ENCODE measurements at regions not wholly inside any gene's neighbourhood (a gene's known extent, or its start where the extent isn't known, plus 50 kb on each side); places are given as distances from the start of the nearest gene placed in this dataset.

DNA sequence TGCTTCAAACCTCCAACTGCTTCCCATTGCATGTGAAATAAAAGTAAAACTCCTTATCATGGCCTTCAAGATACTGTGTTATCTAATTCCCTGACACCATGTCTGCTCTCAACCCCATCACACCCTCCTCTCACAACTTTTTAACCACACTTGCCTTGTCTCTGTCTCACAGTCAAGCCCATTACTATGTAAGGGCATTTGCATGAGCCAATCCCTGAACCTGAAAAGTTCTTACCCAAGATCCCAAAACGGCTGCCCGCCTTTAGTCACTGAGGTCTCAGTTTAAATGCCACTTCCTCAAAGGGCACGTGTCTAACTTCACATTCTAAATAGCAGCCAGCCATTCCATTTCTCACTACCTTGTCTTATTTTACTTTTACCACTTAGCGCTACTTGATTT lies 83.1 kb downstream of the SST start:
- TF ChIP-seq, protein P1, sequence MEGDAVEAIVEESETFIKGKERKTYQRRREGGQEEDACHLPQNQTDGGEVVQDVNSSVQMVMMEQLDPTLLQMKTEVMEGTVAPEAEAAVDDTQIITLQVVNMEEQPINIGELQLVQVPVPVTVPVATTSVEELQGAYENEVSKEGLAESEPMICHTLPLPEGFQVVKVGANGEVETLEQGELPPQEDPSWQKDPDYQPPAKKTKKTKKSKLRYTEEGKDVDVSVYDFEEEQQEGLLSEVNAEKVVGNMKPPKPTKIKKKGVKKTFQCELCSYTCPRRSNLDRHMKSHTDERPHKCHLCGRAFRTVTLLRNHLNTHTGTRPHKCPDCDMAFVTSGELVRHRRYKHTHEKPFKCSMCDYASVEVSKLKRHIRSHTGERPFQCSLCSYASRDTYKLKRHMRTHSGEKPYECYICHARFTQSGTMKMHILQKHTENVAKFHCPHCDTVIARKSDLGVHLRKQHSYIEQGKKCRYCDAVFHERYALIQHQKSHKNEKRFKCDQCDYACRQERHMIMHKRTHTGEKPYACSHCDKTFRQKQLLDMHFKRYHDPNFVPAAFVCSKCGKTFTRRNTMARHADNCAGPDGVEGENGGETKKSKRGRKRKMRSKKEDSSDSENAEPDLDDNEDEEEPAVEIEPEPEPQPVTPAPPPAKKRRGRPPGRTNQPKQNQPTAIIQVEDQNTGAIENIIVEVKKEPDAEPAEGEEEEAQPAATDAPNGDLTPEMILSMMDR (conservative IDR thresholded peaks at IDR 0.05; ENCODE audit: low read length): no peak
- TF ChIP-seq EZH2phosphoT487 (IDR thresholded peaks at IDR 0.05; ENCODE audit: borderline replicate concordance): no peak

Measured in Loucy (cell line).